H9 (cell line): ENCODE measurements at regions not wholly inside any gene's neighbourhood (a gene's known extent, or its start where the extent isn't known, plus 50 kb on each side); places are given as distances from the start of the nearest gene placed in this dataset.

Experiments
- DNase-seq: peaks from one replicate; pipeline ENCODE4 v3.0.0-alpha.2; 2017
- H2AFZ ChIP-seq: one replicate; pipeline ENCODE4 v1.6.1; 2013; ENCODE audit warnings: mild to moderate bottlenecking, low read length, control low read depth, moderate library complexity
- H2AK5ac ChIP-seq: 2 replicates; pipeline ENCODE4 v1.6.1; 2013; ENCODE audit warnings: low read length, control low read depth, mixed read lengths; ENCODE audit not compliant: insufficient read length
- H2BK120ac ChIP-seq: one replicate; pipeline ENCODE4 v1.6.1; 2013; ENCODE audit warnings: low read depth, mild to moderate bottlenecking, low read length, control low read depth, inconsistent platforms; ENCODE audit not compliant: poor library complexity, severe bottlenecking
- H2BK12ac ChIP-seq: 2 replicates; pipeline ENCODE4 v1.6.1; 2013; ENCODE audit warnings: low read length, control low read depth, mixed read lengths, low read depth; ENCODE audit not compliant: insufficient read length
- H2BK15ac ChIP-seq: 2 replicates; pipeline ENCODE4 v1.6.1; 2013; ENCODE audit warnings: low read depth, low read length, control low read depth
- H2BK20ac ChIP-seq: one replicate; pipeline ENCODE4 v1.6.1; 2013; ENCODE audit warnings: low read depth, mild to moderate bottlenecking, low read length, control low read depth, inconsistent platforms; ENCODE audit not compliant: poor library complexity, severe bottlenecking
- H2BK5ac ChIP-seq: 2 replicates; pipeline ENCODE4 v1.6.1; 2013; ENCODE audit warnings: low read length, control low read depth, mixed read lengths; ENCODE audit not compliant: insufficient read length
- H3K14ac ChIP-seq: 2 replicates; pipeline ENCODE4 v1.6.1; 2013; ENCODE audit warnings: low read length, control low read depth; ENCODE audit not compliant: insufficient read depth
- H3K18ac ChIP-seq: 2 replicates; pipeline ENCODE4 v1.6.1; 2013; ENCODE audit warnings: low read depth, mild to moderate bottlenecking, mixed read lengths, low read length, control low read depth; ENCODE audit not compliant: insufficient read length
- H3K23ac ChIP-seq: 2 replicates; pipeline ENCODE4 v1.6.1; 2013; ENCODE audit warnings: low read length, control low read depth, mixed read lengths, low read depth; ENCODE audit not compliant: insufficient read length
- H3K23me2 ChIP-seq: 2 replicates; pipeline ENCODE4 v1.6.1; 2013; ENCODE audit warnings: low read depth, mild to moderate bottlenecking, mixed read lengths, low read length, control low read depth; ENCODE audit not compliant: insufficient read length, poor library complexity, severe bottlenecking
- H3K27ac ChIP-seq: 2 replicates; pipeline ENCODE4 v1.5.1; 2013; ENCODE audit warnings: low read length, control low read depth, mixed read lengths, low read depth; ENCODE audit not compliant: insufficient read length
- H3K27me3 ChIP-seq: 2 replicates; pipeline ENCODE4 v1.6.1; 2013; ENCODE audit warnings: low read length, control low read depth, inconsistent platforms; ENCODE audit not compliant: insufficient read depth
- H3K4ac ChIP-seq: 2 replicates; pipeline ENCODE4 v1.6.1; 2013; ENCODE audit warnings: low read depth, mild to moderate bottlenecking, control low read depth, inconsistent platforms, low read length, moderate library complexity
- H3K4me1 ChIP-seq: 2 replicates; pipeline ENCODE4 v1.6.1; 2013; ENCODE audit warnings: low read length, control low read depth, inconsistent platforms; ENCODE audit not compliant: insufficient read depth
- H3K4me2 ChIP-seq: 2 replicates; pipeline ENCODE4 v1.6.1; 2013; ENCODE audit warnings: low read length, control low read depth, mixed read lengths; ENCODE audit not compliant: insufficient read length, insufficient read depth
- H3K56ac ChIP-seq: 2 replicates; pipeline ENCODE4 v1.6.1; 2013; ENCODE audit warnings: low read depth, mild to moderate bottlenecking, mixed read lengths, low read length, control low read depth; ENCODE audit not compliant: insufficient read length
- H3K79me1 ChIP-seq: 2 replicates; pipeline ENCODE4 v1.6.1; 2013; ENCODE audit warnings: low read depth, mild to moderate bottlenecking, moderate library complexity, low read length, control low read depth, inconsistent platforms; ENCODE audit not compliant: insufficient read depth, poor library complexity, severe bottlenecking
- H3K79me2 ChIP-seq: 2 replicates; pipeline ENCODE4 v1.6.1; 2013; ENCODE audit warnings: low read length, control low read depth, inconsistent platforms; ENCODE audit not compliant: insufficient read depth
- H3K9ac ChIP-seq: 2 replicates; pipeline ENCODE4 v1.6.1; 2013; ENCODE audit warnings: low read length, control low read depth, mixed read lengths; ENCODE audit not compliant: insufficient read length; ENCODE audit errors: extremely low read depth
- H3K9me3 ChIP-seq: one replicate; pipeline ENCODE4 v1.6.1; 2013; ENCODE audit warnings: low read depth, low read length, inconsistent platforms; ENCODE audit not compliant: control insufficient read depth
- H3T11ph ChIP-seq: one replicate; pipeline ENCODE4 v1.6.1; 2013; ENCODE audit warnings: mild to moderate bottlenecking, low read length, control low read depth, inconsistent platforms
- H4K20me1 ChIP-seq: one replicate; pipeline ENCODE4 v1.6.1; 2013; ENCODE audit not compliant: control insufficient read depth, insufficient read length, insufficient read depth
- H4K5ac ChIP-seq: 2 replicates; pipeline ENCODE4 v1.6.1; 2013; ENCODE audit warnings: low read depth, mild to moderate bottlenecking, mixed read lengths, low read length, control low read depth; ENCODE audit not compliant: insufficient read length
- H4K8ac ChIP-seq: replicated peaks from 2 replicates; pipeline ENCODE4 v1.6.1; 2013; ENCODE audit warnings: low read length, control low read depth, mixed read lengths, low read depth; ENCODE audit not compliant: insufficient read length
- H4K91ac ChIP-seq: 2 replicates; pipeline ENCODE4 v1.6.1; 2013; ENCODE audit warnings: low read depth, mild to moderate bottlenecking, moderate library complexity, mixed read lengths, low read length, control low read depth; ENCODE audit not compliant: insufficient read length
- H3K27ac Mint-ChIP-seq, 3 experiments: 2 replicates in 2 of 3; 3 replicates in 1 of 3; pipeline ENCODE4 v1.8.0; 2020 to 2021; ENCODE audit warnings: mixed read lengths in 3 of 3, mild to moderate bottlenecking in 1 of 3, moderate library complexity in 1 of 3
- H3K27me3 Mint-ChIP-seq: 2 replicates; pipeline ENCODE4 v1.8.0; 2021; ENCODE audit warnings: low read depth, mild to moderate bottlenecking, moderate library complexity, mixed read lengths
- H3K36me3 Mint-ChIP-seq, 3 experiments: 2 replicates in 2 of 3; 3 replicates in 1 of 3; pipeline ENCODE4 v1.8.0; 2020 to 2021; ENCODE audit warnings: low read depth in 3 of 3, mixed read lengths in 3 of 3; ENCODE audit not compliant: insufficient read depth in 1 of 3
- H3K4me1 Mint-ChIP-seq, 2 experiments: 2 replicates each; pipeline ENCODE4 v1.8.0; 2020; ENCODE audit warnings: mixed read lengths in 2 of 2
- H3K4me3 Mint-ChIP-seq, 2 experiments: 2 replicates in 1 of 2; 3 replicates in 1 of 2; pipeline ENCODE4 v1.8.0; 2020 to 2021; ENCODE audit warnings: mild to moderate bottlenecking in 2 of 2, mixed read lengths in 2 of 2, moderate library complexity in 1 of 2
- H3K9me3 Mint-ChIP-seq, 2 experiments: 2 replicates in 1 of 2; 3 replicates in 1 of 2; pipeline ENCODE4 v1.8.0; 2020; ENCODE audit warnings: mild to moderate bottlenecking in 2 of 2, mixed read lengths in 2 of 2, moderate library complexity in 1 of 2
- WGBS: extraction: QIAGEN DNeasy Blood & Tissue Kit; methylation state at CpG from one replicate; pipeline ENCODE4 v1.1.7; 2013; ENCODE audit warnings: missing lambda C conversion rate, low lambda C conversion rate, mixed read lengths; ENCODE audit not compliant: insufficient read length; ENCODE audit errors: extremely low coverage; 5-methylcytosine and 5-hydroxymethylcytosine counted together
- TF ChIP-seq, protein P1 (sequence below): fragments of 200-600 bp; sonication (generic); conservative IDR thresholded peaks from 3 replicates; pipeline ENCODE4 v1.8.0; 2021; ENCODE audit warnings: antibody characterized with exemption, mild to moderate bottlenecking

GRCh38 chr1:148296511-148296910, 144.4 kb upstream of the NBPF11 start:
- no peak overlapping the region for H3K23ac ChIP-seq
- TF ChIP-seq, protein P1, sequence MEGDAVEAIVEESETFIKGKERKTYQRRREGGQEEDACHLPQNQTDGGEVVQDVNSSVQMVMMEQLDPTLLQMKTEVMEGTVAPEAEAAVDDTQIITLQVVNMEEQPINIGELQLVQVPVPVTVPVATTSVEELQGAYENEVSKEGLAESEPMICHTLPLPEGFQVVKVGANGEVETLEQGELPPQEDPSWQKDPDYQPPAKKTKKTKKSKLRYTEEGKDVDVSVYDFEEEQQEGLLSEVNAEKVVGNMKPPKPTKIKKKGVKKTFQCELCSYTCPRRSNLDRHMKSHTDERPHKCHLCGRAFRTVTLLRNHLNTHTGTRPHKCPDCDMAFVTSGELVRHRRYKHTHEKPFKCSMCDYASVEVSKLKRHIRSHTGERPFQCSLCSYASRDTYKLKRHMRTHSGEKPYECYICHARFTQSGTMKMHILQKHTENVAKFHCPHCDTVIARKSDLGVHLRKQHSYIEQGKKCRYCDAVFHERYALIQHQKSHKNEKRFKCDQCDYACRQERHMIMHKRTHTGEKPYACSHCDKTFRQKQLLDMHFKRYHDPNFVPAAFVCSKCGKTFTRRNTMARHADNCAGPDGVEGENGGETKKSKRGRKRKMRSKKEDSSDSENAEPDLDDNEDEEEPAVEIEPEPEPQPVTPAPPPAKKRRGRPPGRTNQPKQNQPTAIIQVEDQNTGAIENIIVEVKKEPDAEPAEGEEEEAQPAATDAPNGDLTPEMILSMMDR = no peak
- no peak overlapping the region for H3K9ac ChIP-seq
- no peak overlapping the region for H2BK12ac ChIP-seq
- no peaks in the 10 kb centered on the region for H3K4me1 ChIP-seq
- H3K4me2 ChIP-seq = no peak overlapping the region
- no peaks in the 10 kb centered on the region for H3K27me3 ChIP-seq
- no peaks in the 10 kb centered on the region for H3K9me3 ChIP-seq
- Mint-ChIP-seq H3K4me3 (no peak overlapping the region), H3K9me3 (peaks cover 6 to 9% of the 10 kb centered on the region in 2 experiments; a peak in 4 of 5 replicates), H3K27me3 (peaks cover 8% of the 10 kb centered on the region), H3K27ac (no peak overlapping the region), H3K4me1 (no peaks in the 10 kb centered on the region), H3K36me3 (peaks cover 0 to 5% (median 5%) of the 10 kb centered on the region in 3 experiments; a peak in 3 of 7 replicates)
- H4K20me1 ChIP-seq = no peaks in the 10 kb centered on the region
- WGBS = no CpG with 5 or more reads among the region's 3 CpGs
- no peak overlapping the region for H2BK15ac ChIP-seq
- no peak overlapping the region for H3K14ac ChIP-seq
- no peak overlapping the region for H3K18ac ChIP-seq
- H4K5ac ChIP-seq = no peak overlapping the region
- no peak overlapping the region for H2AK5ac ChIP-seq
- DNase-seq = no peak
- H3T11ph ChIP-seq = no peak overlapping the region
- H3K23me2 ChIP-seq = no peaks in the 10 kb centered on the region
- H2BK120ac ChIP-seq = no peak overlapping the region
- no peak overlapping the region for H3K4ac ChIP-seq
- no peak overlapping the region for H4K91ac ChIP-seq
- no peaks in the 10 kb centered on the region for H3K79me1 ChIP-seq
- H3K56ac ChIP-seq = no peak overlapping the region
- no peaks in the 10 kb centered on the region for H3K79me2 ChIP-seq
- no peak overlapping the region for H2BK5ac ChIP-seq
- no peak overlapping the region for H3K27ac ChIP-seq
- H2BK20ac ChIP-seq = no peak overlapping the region
- no peak overlapping the region for H2AFZ ChIP-seq
- no peak overlapping the region for H4K8ac ChIP-seq
